ENCODE measurements at regions not wholly inside any gene's neighbourhood (a gene's known extent, or its start where the extent isn't known, plus 50 kb on each side); places are given as distances from the start of the nearest gene placed in this dataset.

DNA sequence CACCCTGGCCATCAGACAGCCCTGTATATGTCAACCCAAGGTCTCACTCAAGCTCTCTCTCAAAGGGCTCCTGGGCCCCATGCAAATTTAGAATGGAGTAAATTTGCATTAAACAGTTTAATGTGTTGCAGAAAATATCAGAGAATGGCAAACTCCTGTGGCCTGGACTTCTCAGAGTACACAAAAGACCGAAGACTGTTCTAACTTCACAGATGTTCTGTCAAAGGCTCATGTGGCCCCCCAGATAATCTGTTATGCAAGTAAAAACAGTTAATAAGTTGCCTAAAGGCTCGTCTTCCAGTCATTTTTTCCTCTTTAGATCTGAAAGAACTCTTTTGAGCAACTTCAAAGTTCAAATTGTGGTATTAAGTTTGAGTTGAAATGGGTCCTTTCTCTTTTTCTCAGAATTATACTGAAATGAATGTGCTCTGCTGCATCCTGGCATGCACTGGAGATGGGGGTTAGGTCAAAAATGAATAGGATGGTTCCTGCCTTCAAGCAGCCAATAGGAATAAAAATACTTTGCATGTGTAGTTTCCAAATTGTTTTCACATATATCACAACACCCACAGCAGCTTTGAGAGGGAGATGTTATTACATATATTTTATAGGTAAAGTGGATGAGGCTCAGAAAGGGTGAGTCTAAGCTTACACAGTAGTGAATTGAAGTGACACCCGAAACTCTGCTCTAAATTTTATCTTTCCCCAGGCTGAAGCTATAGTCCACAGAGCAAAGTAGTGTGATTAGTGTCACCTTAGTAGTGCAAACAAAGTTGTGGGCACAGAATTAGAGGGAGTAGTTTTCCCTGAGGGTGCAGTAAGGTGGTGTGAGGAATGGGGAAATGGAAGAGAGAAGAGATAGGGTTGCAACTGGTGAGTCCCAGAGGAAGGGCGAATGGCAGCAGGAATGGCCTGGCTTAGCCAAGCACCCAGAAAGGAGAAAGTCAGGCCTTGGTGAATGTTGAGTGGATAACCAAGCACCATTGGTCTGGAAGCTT is 205.0 kb upstream of the RFC3 start (continued):
- TF ChIP-seq ZNF425 (CRISPR knock-in tag; conservative IDR thresholded peaks at IDR 0.05) (no peak), RORB (CRISPR knock-in tag; IDR thresholded peaks at IDR 0.05) (no peak), RELA (CRISPR knock-in tag; IDR thresholded peaks at IDR 0.05; ENCODE audit: borderline replicate concordance) (no peak), GRHL2 (CRISPR knock-in tag; IDR thresholded peaks at IDR 0.05; ENCODE audit: insufficient replicate concordance, severe bottlenecking) (no peak), HMGA2 (CRISPR knock-in tag; IDR thresholded peaks at IDR 0.05) (no peak)

GRCh38 chr13:33615436-33615835 is 202.5 kb upstream of the RFC3 start:
- H3K4me3 Mint-ChIP-seq: no peak overlapping the region
- TF ChIP-seq ZNF532 (CRISPR knock-in tag; IDR thresholded peaks at IDR 0.05; ENCODE audit: borderline replicate concordance) (no peak), SMAD4 (CRISPR knock-in tag; IDR thresholded peaks at IDR 0.05) (no peak)
- no peaks in the 10 kb centered on the region for H3K9me3 Mint-ChIP-seq
- H3K27ac Mint-ChIP-seq: no peak overlapping the region
- ATAC-seq (no peak), DNase-seq (ENCODE audit: low spot score) (no peak)
- no peaks in the 10 kb centered on the region for H3K36me3 Mint-ChIP-seq
- ChIA-PET CTCF (no interaction called here), POLR2A (no interaction called here)
- H3K27me3 Mint-ChIP-seq (ENCODE audit: low read depth): no peaks in the 10 kb centered on the region; the same call in 1 of the 2 replicates
- peaks cover 30% of the 10 kb centered on the region for H3K4me1 Mint-ChIP-seq

DNA sequence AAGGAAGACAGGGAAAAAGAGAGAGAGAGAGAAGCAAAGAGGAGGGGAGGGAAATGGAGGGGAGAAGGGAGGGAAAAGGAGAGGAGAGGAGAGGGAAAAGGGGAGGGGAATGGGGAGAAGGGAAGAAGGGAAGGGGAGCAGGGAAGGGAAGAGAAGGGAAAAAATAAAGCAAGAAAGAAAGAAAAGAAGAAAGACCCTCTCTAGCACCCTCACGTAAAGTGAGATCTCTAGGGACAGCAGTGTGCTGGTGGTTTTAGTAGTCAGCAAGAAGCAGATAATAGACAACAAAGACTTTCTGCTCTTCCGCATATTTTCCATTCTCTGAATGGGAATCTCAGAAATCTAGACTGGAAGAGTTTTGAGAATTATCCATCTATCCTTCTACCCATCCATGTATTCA is 201.8 kb upstream of the RFC3 start:
- no peak overlapping the region for H3K4me3 Mint-ChIP-seq
- no peak overlapping the region for H3K27ac Mint-ChIP-seq
- peaks cover 23% of the 10 kb centered on the region for H3K4me1 Mint-ChIP-seq
- H3K36me3 Mint-ChIP-seq: no peaks in the 10 kb centered on the region
- H3K27me3 Mint-ChIP-seq (ENCODE audit: low read depth): no peaks in the 10 kb centered on the region; the same call in 1 of the 2 replicates
- ATAC-seq (no peak), DNase-seq (ENCODE audit: low spot score) (no peak)
- TF ChIP-seq CBFB (CRISPR knock-in tag; IDR thresholded peaks at IDR 0.05; ENCODE audit: low read depth) (no peak), ZNF317 (CRISPR knock-in tag; IDR thresholded peaks at IDR 0.05; ENCODE audit: borderline replicate concordance, low read depth) (no peak), NFATC4 (CRISPR knock-in tag; IDR thresholded peaks at IDR 0.05) (no peak)
- TF ChIP-seq, protein P1, sequence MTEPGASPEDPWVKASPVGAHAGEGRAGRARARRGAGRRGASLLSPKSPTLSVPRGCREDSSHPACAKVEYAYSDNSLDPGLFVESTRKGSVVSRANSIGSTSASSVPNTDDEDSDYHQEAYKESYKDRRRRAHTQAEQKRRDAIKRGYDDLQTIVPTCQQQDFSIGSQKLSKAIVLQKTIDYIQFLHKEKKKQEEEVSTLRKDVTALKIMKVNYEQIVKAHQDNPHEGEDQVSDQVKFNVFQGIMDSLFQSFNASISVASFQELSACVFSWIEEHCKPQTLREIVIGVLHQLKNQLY (CRISPR knock-in tag; IDR thresholded peaks at IDR 0.05): no peak
- ChIA-PET CTCF (no interaction called here), POLR2A (no interaction called here)
- H3K9me3 Mint-ChIP-seq: no peaks in the 10 kb centered on the region

- ATAC-seq (no peak), DNase-seq (ENCODE audit: low spot score) (no peak)
- H3K4me3 Mint-ChIP-seq: no peak overlapping the region
- H3K27me3 Mint-ChIP-seq (ENCODE audit: low read depth): no peaks in the 10 kb centered on the region; the same call in 1 of the 2 replicates
- H3K4me1 Mint-ChIP-seq: peaks cover 20% of the 10 kb centered on the region
- no peaks in the 10 kb centered on the region for H3K36me3 Mint-ChIP-seq
- CTCF ChIA-PET: no interaction called here
- H3K27ac Mint-ChIP-seq: no peak overlapping the region
- TF ChIP-seq NR1H2 (CRISPR knock-in tag; IDR thresholded peaks at IDR 0.05): no peak
- no peak for TF ChIP-seq ZNF121 (CRISPR knock-in tag; IDR thresholded peaks at IDR 0.05)
- no peak for TF ChIP-seq ZNF416 (CRISPR knock-in tag; IDR thresholded peaks at IDR 0.05)
- TF ChIP-seq FOXJ3 (CRISPR knock-in tag; IDR thresholded peaks at IDR 0.05; ENCODE audit: borderline replicate concordance): no peak
- no peak for TF ChIP-seq ATF2 (CRISPR knock-in tag; IDR thresholded peaks at IDR 0.05; ENCODE audit: borderline replicate concordance, low read depth)
- TF ChIP-seq FOXP1 (CRISPR knock-in tag; IDR thresholded peaks at IDR 0.05; ENCODE audit: borderline replicate concordance): no peak
- no peak for TF ChIP-seq E2F5 (CRISPR knock-in tag; IDR thresholded peaks at IDR 0.05)
- TF ChIP-seq RELA (CRISPR knock-in tag; IDR thresholded peaks at IDR 0.05; ENCODE audit: borderline replicate concordance): no peak
- no peak for TF ChIP-seq ZNF671 (CRISPR knock-in tag; IDR thresholded peaks at IDR 0.05)
- POLR2A ChIA-PET: interaction anchor here (0.6 kb wide), 1 partner anchor 72 kb away, joined by 5 read pairs; no protein-coding TSS in a partner anchor
- H3K9me3 Mint-ChIP-seq: no peaks in the 10 kb centered on the region
Measured at GRCh38 chr13:33617055-33617454, 200.9 kb upstream of the RFC3 start.
